Small intestine (tissue), 7 donors: ENCODE measurements at regions not wholly inside any gene's neighbourhood (a gene's known extent, or its start where the extent isn't known, plus 50 kb on each side); places are given as distances from the start of the nearest gene placed in this dataset.

Experiments
- DNase-seq, 2 donors: peaks; one replicate each; pipeline versions ENCODE4 v3.0.0 to v3.0.0-alpha.2; 2013
- FAIRE-seq: peaks from 2 replicates; lab custom pipeline; 2012; peaks lifted over from hg19 to GRCh38; lab: Jason Lieb, UNC
- H3K27ac ChIP-seq, 3 donors: one replicate each; pipeline ENCODE4 v1.5.1; 2013; ENCODE audit warnings: low read length in 2 of 3, mild to moderate bottlenecking in 2 of 3, control low read depth in 1 of 3, inconsistent platforms in 1 of 3, low read depth in 1 of 3, moderate library complexity in 1 of 3
- H3K27me3 ChIP-seq, 3 donors: one replicate each; pipeline ENCODE4 v1.6.1; 2013; ENCODE audit warnings: low read length in 3 of 3, inconsistent platforms in 1 of 3; ENCODE audit not compliant: control insufficient read depth in 3 of 3, insufficient read depth in 3 of 3
- H3K36me3 ChIP-seq, 3 donors: one replicate each; pipeline ENCODE4 v1.6.1; 2013; ENCODE audit warnings: low read length in 3 of 3, inconsistent platforms in 1 of 3, low read depth in 1 of 3, mild to moderate bottlenecking in 1 of 3, moderate library complexity in 1 of 3; ENCODE audit not compliant: control insufficient read depth in 3 of 3, insufficient read depth in 2 of 3
- H3K4me1 ChIP-seq, 3 donors: one replicate each; pipeline ENCODE4 v1.6.1; 2013; ENCODE audit warnings: low read length in 2 of 3, inconsistent platforms in 1 of 3, low read depth in 1 of 3, mild to moderate bottlenecking in 1 of 3, moderate library complexity in 1 of 3; ENCODE audit not compliant: control insufficient read depth in 3 of 3, insufficient read depth in 2 of 3
- H3K4me3 ChIP-seq, 3 donors: one replicate each; pipeline ENCODE4 v1.5.1; 2013; ENCODE audit warnings: low read length in 3 of 3, control low read depth in 1 of 3, inconsistent platforms in 1 of 3, low read depth in 1 of 3, mild to moderate bottlenecking in 1 of 3, moderate library complexity in 1 of 3
- H3K9me3 ChIP-seq, 2 donors: one replicate each; pipeline ENCODE4 v1.6.1; 2013; ENCODE audit warnings: low read depth in 1 of 2, low read length in 1 of 2; ENCODE audit not compliant: control insufficient read depth in 2 of 2, insufficient read depth in 1 of 2
- WGBS, 3 donors: extraction: QIAGEN DNeasy Blood & Tissue Kit; methylation state at CpG; one replicate each; pipeline ENCODE4 v1.1.7; 2013; 5-methylcytosine and 5-hydroxymethylcytosine counted together
- donor health status: healthy with polysubstance abuse.
- donor health status: control.
- donor health status: control.
- donor health status: Bipolar disorder and iron deficiency.
- donor health status: healthy.

DNA sequence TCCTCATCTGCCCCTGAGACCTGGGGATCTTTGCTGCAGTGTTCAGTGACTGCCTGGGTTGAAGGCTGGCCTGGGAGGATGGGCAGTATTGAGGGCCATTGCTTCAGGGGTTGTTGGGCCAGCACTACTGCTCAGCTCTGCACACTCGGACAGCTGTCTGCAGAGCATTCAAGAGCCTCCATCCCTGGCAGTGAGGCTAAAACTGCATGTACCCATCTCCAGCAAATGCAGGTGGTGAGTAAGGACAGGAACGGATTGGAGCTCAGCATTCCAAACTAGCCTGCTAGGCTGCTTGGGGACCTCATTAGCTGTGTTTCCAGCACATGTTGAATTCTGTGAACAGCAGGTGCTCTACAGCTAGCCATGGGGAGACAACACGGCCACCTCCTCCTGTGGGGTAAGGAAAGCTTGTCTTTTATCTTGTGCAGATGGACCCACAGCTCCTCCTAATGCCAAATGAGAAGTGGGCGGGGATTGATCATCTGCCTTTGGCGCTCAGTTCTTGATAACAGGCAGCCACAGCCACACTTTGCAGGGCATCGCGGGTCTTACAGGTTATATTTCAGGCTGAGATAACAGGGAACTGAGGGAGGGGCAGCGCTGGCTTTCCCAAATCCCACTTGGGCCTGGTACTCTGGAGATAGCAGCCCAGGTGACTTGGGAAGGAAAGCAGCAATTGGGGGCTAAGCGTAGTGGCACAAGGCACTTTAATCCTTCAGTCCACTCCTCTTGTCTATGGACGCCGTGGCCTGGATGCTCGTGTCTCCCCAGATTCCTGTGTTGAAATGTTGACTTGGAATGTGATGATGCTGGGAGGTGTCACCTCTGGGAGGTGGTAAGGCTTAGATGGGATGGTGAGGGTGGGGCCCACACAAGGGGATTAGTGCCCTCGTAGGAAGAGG lies 254.5 kb upstream of the B3GAT1 start:
- Histone ChIP-seq H3K27ac (no peak overlapping the region), H3K27me3 (peaks cover 0 to 17% (median 7%) of the 10 kb centered on the region in 3 donors), H3K4me3 (no peak overlapping the region), H3K36me3 (no peaks in the 10 kb centered on the region), H3K9me3 (peaks cover 0 to 3% of the 10 kb centered on the region in 2 donors), H3K4me1 (no peaks in the 10 kb centered on the region)
- WGBS, 3 donors: 75 to 84% (median 81%) methylated on average over 13 of the region's 13 CpGs
- FAIRE-seq (no peak), DNase-seq (no peak)

DNA sequence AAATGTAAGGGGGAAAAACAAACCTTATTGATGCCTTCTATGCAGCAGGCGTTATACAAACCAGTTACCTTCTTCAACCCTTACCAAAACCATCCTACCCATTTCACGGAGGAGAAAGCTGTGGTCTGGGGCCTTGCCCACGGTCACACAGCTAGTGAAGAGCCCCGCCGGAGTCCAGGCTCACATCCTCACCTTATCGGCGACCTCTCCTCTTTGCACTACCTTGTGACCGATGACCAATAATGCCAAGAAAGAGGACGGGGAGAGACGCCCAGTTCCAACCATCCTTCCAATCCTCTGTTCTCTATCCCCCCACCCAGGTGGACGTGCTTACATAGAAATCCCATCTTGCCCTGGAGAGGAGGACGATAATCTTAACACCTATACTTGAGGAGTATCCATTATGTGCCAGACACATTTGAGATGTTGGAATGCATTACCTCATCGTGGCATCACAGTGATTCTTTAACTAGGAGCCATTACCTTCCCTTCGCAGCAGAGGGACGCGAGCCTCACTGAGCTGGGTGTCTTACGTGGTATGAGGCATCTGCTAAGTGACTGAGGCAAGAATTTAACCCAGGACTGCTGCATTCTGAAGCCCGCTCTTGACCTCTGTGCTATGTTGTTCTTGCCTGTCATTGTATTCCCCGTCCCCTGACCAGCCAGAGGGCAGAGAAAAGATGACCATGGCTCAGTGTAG lies 253.7 kb upstream of the B3GAT1 start:
- H3K4me3 ChIP-seq: no peak overlapping the region
- H3K27ac ChIP-seq: no peak overlapping the region
- DNase-seq (no peak), FAIRE-seq (no peak)
- H3K36me3 ChIP-seq: no peaks in the 10 kb centered on the region
- peaks cover 0 to 13% (median 7%) of the 10 kb centered on the region in 3 donors for H3K27me3 ChIP-seq
- WGBS, 3 donors: 86 to 88% (median 87%) methylated on average over 19 of the region's 19 CpGs
- peaks cover 0 to 3% of the 10 kb centered on the region in 2 donors for H3K9me3 ChIP-seq
- no peaks in the 10 kb centered on the region for H3K4me1 ChIP-seq

DNA sequence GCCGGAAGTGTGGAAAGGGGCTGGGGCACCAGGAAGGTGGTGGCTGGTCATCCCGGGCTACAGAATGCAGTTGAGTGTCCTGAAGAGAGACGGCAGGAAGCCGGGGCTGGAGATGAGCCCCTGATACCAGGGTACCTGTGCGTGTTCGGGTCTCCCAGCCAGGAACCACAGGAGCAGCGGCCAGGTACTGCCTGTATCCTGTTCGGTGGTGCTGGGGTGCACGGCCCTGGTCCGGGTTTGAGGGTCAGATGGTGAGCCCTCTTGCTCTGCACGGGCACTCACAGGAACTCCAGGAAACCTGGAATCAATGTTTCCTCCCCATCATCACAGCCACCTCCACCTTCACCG lies 253.1 kb upstream of the B3GAT1 start:
- Histone ChIP-seq H3K4me3 (no peak overlapping the region), H3K27me3 (peaks cover 0 to 8% (median 5%) of the 10 kb centered on the region in 3 donors), H3K4me1 (no peaks in the 10 kb centered on the region), H3K9me3 (peaks cover 0 to 3% of the 10 kb centered on the region in 2 donors), H3K36me3 (no peaks in the 10 kb centered on the region), H3K27ac (no peak overlapping the region)
- DNase-seq: no peak
- no peak for FAIRE-seq
- WGBS, 3 donors: 82 to 91% (median 87%) methylated on average over 12 of the region's 12 CpGs

DNA sequence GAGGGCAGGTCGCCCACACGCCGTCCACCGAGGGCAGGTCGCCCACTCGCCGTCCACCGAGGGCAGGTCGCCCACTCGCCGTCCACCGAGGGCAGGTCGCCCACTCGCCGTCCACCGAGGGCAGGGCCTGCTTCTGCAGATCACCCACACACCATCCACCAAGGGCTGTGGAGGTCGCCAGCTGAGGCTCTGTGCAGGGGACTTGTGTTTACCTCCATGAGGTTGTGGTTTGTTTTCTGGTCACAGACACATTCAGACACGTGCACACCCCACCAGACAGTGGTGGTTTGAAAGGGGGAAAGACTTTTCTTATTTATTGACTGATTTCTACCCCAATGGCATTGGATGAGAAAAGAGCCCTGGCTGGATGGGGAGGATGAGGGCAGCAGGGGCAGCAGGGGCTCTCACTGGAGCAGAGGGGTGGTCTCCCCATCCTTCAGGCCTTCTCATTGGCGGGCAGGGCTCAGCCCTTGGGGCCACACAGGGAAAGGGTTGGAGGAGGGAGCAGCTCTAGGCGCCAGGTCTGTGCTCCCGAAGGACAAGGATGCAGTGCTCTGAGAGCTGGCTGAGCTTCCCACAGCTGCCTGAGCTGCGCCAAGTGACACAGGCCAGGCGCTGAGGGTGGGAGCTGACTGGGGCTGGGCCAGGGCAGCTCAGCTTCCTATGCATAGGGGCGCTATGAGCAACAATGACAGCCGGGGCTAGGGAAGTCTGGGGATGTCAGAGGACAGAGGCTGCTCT lies 252.6 kb upstream of the B3GAT1 start:
- Histone ChIP-seq H3K9me3 (peaks cover 0 to 3% of the 10 kb centered on the region in 2 donors), H3K4me3 (no peak overlapping the region), H3K4me1 (no peaks in the 10 kb centered on the region), H3K36me3 (no peaks in the 10 kb centered on the region), H3K27me3 (peaks cover 0 to 4% (median 0%) of the 10 kb centered on the region in 3 donors), H3K27ac (no peak overlapping the region)
- DNase-seq (no peak), FAIRE-seq (no peak)
- 84 to 90% (median 89%) methylated on average over 21 to 25 of the region's 25 CpGs for WGBS, 3 donors

DNA sequence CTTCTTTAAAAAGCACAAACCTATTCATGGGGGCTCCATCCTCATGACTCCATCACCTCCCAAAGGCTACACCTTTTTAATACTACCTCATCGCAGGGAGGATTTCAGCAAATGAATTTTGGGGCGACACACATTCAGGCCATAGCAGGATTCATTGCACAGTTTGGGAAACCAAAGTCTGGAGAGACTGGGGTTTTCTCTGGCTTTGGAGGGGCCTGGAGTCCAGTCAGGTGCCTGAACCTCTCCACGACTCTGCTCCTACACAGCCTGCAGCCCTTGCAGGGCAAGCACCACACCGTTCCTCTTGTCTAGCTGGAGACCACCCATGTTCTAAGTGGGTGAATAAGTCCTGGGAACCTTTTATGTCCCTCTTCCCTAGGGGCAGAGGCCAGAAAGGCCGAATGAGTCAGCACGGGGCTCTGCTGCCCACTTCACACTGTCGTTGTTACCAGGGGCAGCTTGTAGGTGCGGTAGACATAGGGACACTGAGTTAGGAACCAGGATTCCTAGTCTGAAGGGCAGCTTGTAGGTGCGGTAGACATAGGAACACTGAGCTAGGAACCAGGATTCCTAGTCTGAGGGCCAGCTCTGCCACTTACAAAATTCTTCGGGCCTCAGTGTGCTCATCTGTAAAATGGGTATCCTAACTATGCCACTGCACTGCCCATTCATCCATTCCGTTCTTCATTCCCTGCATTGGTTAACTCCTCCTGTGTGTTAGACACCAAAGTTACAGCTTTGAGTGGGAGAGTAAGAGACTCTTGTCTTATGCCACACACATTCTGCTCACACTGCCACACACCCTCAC lies 251.7 kb upstream of the B3GAT1 start:
- Histone ChIP-seq H3K36me3 (no peaks in the 10 kb centered on the region), H3K27ac (no peak overlapping the region), H3K4me1 (no peaks in the 10 kb centered on the region), H3K27me3 (peaks cover 0 to 4% (median 0%) of the 10 kb centered on the region in 3 donors), H3K4me3 (no peak overlapping the region), H3K9me3 (peaks cover 0 to 3% of the 10 kb centered on the region in 2 donors)
- 80 to 90% (median 86%) methylated on average over 11 of the region's 11 CpGs for WGBS, 3 donors
- no peak for DNase-seq
- no peak for FAIRE-seq

DNA sequence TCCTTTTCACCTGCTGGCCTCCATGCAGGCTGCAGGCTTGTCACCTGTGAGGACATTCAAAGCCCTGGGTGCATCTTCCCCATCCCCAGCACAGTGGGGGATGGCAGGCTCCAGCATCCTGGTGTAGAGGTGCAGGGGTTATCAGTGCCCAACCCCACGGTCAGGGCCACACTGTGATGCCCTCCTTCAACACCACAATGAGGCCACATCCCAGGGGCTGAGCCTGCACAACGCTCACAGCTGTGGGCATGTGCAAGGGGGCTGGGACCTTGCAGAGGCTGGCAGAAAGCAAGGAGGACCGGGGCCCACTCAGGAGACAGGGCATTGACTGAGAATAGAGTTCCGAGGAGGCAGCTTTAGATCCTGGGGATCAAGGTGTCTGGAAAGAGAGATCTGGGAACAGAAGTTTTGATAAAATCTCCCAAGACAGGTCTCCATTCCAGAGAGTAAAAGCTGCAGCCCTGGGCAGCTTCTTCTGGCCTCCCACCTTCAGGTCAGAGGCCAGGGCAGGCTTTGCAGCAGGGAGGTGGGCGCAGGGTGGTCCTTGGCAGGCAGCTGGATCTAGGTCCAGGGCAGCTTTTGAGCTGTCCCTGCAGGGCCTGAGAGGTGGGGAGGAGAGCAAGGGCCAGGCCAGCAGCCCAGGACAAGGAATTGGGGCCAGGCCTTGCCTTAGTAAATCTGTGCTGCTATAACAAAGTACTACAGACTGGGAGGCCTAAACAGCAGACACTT lies 250.8 kb upstream of the B3GAT1 start:
- WGBS, 3 donors: 64 to 77% (median 75%) methylated on average over 5 of the region's 5 CpGs
- FAIRE-seq (no peak), DNase-seq (no peak)
- H3K27ac ChIP-seq: no peak overlapping the region
- no peaks in the 10 kb centered on the region for H3K4me1 ChIP-seq
- H3K9me3 ChIP-seq: peaks cover 0 to 3% of the 10 kb centered on the region in 2 donors
- H3K36me3 ChIP-seq: no peaks in the 10 kb centered on the region
- H3K27me3 ChIP-seq: peaks cover 0 to 4% (median 0%) of the 10 kb centered on the region in 3 donors
- no peak overlapping the region for H3K4me3 ChIP-seq

DNA sequence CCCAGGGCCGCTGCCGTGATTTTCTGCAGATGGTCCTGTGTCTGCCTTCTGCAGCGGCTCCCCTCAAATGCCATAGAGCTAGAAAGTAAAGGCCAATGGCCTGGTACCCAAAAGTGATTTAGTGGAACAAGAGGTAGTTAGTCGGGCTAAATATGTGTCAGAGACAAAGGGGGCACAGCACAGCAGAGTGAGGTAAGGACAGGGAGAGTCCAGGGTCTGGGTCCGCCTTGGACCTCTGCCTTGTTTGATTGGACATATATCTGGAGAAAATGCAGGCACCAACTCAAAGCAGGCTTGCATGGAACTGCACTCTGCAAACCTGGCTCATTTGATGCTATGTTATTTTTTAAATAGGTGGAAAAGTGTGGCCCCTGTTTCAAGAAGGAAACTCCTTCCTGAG lies 249.6 kb upstream of the B3GAT1 start:
- no peak overlapping the region for H3K27ac ChIP-seq
- H3K36me3 ChIP-seq: no peaks in the 10 kb centered on the region
- no peak for DNase-seq
- no peaks in the 10 kb centered on the region for H3K27me3 ChIP-seq
- FAIRE-seq: no peak
- no peaks in the 10 kb centered on the region for H3K9me3 ChIP-seq
- H3K4me1 ChIP-seq: no peaks in the 10 kb centered on the region
- no peak overlapping the region for H3K4me3 ChIP-seq
- WGBS, 3 donors: 77 to 90% (median 88%) methylated on average over 5 of the region's 5 CpGs
